HG02610 (cell line): ENCODE measurements at regions not wholly inside any gene's neighbourhood (a gene's known extent, or its start where the extent isn't known, plus 50 kb on each side); places are given as distances from the start of the nearest gene placed in this dataset.

ENCODE experiments used
- ATAC-seq: cut with Tn5 transposase; IDR thresholded peaks from one replicate; pipeline ENCODE4 v1.9.1; 2021; ENCODE audit warnings: mild to moderate bottlenecking, moderate library complexity; ENCODE audit not compliant: unreplicated experiment

- ATAC-seq, result no peak
Measured at GRCh38 chr12:38547586-38547985, 231.0 kb downstream of the ALG10B start.

- ATAC-seq, result no peak
Measured at GRCh38 chr12:38555620-38556591, 239.3 kb downstream of the ALG10B start.

DNA sequence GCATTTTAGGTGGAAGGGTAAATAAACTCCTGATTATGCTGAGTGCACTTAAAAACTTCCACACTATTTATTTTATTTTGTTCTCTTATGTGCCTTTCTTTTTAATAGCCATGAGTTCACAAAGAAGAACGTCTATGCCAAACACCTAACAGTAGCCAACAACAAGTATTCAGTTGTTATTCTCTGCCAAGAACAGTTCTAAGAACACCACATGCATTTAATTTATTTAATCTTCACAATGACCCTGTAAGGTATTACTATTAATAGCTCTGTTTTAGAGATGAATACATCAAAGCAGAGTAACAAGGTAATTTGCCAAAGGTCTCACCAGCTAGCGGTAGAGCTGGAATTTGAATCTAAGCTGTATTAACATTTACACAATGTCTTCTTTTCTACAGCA lies 240.1 kb downstream of the ALG10B start:
- ATAC-seq, result no peak

- no peak for ATAC-seq
Measured at GRCh38 chr12:38585086-38585485, 268.5 kb downstream of the ALG10B start.

- ATAC-seq, result no peak
Measured at GRCh38 chr12:38586789-38587188, 270.2 kb downstream of the ALG10B start.

DNA sequence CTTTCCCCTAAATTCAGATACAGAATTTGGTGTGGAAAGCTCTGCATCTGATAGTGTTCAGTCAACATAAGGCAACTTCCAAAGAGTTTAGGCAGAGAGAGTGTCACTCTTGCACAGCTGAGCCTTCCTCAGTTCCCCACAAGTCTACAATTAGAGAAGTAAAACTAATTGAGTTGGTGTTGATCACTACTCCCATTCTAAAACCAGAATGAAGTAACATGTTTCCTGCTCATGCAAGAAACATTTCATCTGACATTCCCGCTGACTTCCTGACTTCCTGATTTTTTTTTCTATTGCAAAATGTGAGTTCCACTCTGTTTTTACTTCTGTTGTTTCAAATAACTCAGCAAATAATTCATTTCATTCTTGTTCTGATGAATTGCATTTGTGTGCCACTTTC lies 271.0 kb downstream of the ALG10B start:
- no peak for ATAC-seq

DNA sequence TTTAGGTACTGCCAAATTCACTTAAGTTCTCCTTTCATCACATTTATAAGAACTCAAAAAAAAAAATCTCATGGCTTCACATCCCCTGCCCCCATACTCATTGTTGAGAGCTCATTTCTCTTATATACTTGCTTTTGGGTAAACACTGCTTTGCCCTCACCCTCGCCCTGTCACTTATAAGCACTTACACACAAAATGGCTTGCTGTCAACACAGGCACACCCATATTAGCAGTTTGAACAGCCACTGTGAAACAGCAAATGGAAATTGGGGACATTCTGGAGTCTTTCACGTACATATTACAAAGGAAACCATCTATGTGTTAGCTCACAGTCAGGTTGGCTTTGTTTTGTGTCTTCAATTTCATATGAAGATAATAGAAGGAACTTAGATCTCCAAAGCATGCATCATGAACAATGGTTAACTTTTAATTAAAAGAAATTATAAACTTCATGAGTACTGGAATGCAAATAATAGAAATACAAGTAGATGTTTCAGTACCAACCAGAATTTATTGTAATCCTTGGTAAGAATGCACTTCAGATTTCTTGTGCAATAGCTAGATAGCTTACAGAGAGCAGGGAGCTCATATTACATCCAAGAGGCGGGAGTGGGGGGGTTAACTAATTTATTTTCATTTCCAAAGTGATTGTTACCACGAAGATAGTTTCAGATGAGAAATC lies 272.2 kb downstream of the ALG10B start:
- no peak for ATAC-seq

DNA sequence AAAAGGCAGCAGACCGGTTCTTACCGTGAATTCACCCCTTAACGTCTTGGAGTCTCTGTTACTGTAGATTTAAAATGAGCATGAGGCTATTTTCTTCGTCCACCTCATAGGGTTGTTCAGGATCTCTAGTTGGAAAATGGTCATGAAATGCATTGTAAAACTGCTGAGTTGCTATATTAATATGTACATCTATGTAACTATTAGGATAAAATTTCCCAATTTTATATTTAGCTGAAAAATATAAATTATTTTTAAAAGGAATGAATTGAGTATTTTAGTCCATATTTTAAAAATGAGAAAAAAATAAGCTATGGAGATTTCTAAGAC lies 272.7 kb downstream of the ALG10B start:
- ATAC-seq, result no peak

DNA sequence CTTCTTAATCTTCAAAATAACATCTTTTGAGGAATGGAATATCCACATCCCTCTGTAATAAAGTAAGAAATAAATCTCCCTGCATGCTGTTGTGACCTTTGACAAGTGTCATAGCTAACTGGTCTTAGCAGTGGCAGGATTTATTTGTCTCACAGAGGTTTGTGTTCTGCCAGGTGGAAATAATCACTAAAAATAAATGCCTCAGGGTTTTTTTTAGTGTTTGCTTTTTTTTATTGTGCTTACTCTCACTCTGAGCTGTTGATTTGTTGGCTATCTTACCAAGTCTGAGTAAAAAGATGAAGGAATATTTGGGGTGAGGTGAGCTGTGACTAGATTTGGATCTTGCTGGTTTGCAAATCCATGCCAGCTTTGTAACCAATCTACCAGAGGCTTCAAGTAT lies 285.4 kb downstream of the ALG10B start:
- no peak for ATAC-seq
